Mesodermal cell (in vitro differentiated cells): ENCODE measurements at regions not wholly inside any gene's neighbourhood (a gene's known extent, or its start where the extent isn't known, plus 50 kb on each side); places are given as distances from the start of the nearest gene placed in this dataset.

Experiments used
- H3K27ac ChIP-seq: 2 replicates; pipeline ENCODE4 v1.7.0; 2013; ENCODE audit warnings: mild to moderate bottlenecking, low read depth, low read length, moderate library complexity; ENCODE audit not compliant: severe bottlenecking
- H3K36me3 ChIP-seq: 2 replicates; pipeline ENCODE4 v1.7.1; 2013; ENCODE audit warnings: mild to moderate bottlenecking, low read length, moderate library complexity; ENCODE audit not compliant: control insufficient read depth, insufficient read depth
- H3K4me1 ChIP-seq: one replicate; pipeline ENCODE4 v1.7.1; 2013; ENCODE audit warnings: mild to moderate bottlenecking, low read length; ENCODE audit not compliant: insufficient read depth, control insufficient read depth, poor library complexity, severe bottlenecking
- H3K4me3 ChIP-seq: 2 replicates; pipeline ENCODE4 v1.7.0; 2013; ENCODE audit warnings: low read length, control low read depth, mild to moderate bottlenecking; ENCODE audit not compliant: insufficient read depth, poor library complexity, severe bottlenecking; ENCODE audit errors: extremely low read depth
- H3K9me3 ChIP-seq: 2 replicates; pipeline ENCODE4 v1.7.1; 2013; ENCODE audit warnings: mild to moderate bottlenecking, low read length, moderate library complexity; ENCODE audit not compliant: control insufficient read depth
- WGBS, 2 experiments: methylation state at CpG; one replicate each; pipeline ENCODE4 v1.1.5; 2013; ENCODE audit warnings: missing lambda C conversion rate in 2 of 2; ENCODE audit not compliant: insufficient coverage in 2 of 2; 5-methylcytosine and 5-hydroxymethylcytosine counted together

DNA sequence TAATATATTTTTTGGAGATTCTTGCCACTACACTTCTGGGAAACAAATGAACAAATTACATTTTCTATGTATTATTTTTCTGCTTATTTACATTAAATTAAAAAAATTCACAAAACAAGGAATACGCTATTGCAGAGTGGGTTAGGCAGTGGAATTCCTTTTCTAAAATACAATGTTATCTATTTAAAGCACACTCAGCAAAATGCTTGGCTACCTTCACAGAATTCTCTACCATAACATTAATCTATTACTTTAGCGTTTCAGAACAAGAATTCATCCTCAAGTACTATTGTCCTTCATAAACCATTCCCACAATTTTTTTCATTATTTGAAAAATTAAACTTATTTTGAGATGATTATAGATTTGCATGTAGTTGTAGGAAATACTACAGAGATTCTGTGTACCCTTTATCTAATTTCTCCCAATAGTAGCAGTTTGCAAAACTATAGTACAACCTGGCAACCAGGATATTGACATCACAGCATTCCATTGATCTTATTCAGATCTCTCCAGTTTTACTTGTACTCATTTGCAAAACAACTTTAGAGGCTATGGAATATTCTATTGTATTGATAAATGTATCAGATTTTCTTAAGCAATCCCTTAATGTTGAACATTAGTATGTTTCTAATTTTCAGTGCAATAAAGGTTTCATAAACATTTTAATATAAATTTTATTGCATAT lies 120.9 kb downstream of the DLEU7 start:
- no peak overlapping the region for H3K4me3 ChIP-seq
- H3K4me1 ChIP-seq: no peaks in the 10 kb centered on the region
- H3K9me3 ChIP-seq: no peaks in the 10 kb centered on the region
- WGBS, 2 experiments: 100% methylated on average over 1 of the region's 2 CpGs; no CpG with 5 or more reads in 1 of the 2 experiments
- no peak overlapping the region for H3K27ac ChIP-seq
- H3K36me3 ChIP-seq: no peaks in the 10 kb centered on the region

DNA sequence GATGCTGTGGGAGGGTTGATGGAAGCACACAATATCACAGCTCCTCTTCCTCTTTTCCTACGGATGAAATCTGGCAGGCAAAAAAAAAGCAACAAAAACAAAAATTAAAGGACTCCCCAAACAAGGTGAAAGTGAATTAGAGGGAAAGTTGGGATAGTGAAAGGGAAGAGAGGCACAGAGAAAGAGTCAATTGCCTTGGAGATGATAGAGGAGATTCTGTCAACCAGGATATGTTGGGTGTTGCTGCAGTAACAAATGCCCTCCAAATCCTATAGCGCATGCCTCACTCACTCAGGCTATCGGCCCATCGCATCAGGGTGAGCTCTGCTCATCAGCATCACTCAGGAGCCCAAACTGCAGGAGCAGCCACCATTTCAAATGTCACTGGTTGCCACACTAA lies 119.1 kb downstream of the DLEU7 start:
- WGBS, 2 experiments: no CpG with 5 or more reads among the region's 4 CpGs

DNA sequence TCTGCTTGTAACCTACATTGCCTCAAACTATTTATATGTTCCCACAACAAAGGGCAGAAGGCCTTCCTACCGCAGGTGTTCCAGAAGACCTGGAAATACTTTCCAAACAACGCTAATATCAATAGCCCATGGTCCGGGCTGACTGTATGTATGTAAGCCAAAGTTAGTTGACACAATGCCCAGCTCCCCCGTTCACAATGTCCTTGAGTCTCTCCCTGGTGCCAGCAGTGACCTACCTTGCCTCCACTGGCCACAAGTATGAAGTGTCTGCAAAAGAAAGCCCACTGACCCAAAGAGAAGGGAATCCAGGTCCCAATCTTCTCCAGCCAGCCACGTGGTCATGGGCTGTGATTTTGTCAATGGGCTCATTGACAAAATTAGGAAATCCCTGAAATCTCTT lies 118.6 kb downstream of the DLEU7 start:
- H3K4me1 ChIP-seq: no peaks in the 10 kb centered on the region
- no peaks in the 10 kb centered on the region for H3K9me3 ChIP-seq
- no peak overlapping the region for H3K4me3 ChIP-seq
- WGBS, 2 experiments: 87 to 98% methylated on average over 4 of the region's 5 CpGs
- H3K36me3 ChIP-seq: no peaks in the 10 kb centered on the region
- H3K27ac ChIP-seq: no peak overlapping the region

More for the DNA sequence above, 119.1 kb downstream of the DLEU7 start:
- H3K9me3 ChIP-seq: no peaks in the 10 kb centered on the region
- H3K4me3 ChIP-seq: no peak overlapping the region
- no peaks in the 10 kb centered on the region for H3K4me1 ChIP-seq
- no peak overlapping the region for H3K27ac ChIP-seq
- H3K36me3 ChIP-seq: no peaks in the 10 kb centered on the region

DNA sequence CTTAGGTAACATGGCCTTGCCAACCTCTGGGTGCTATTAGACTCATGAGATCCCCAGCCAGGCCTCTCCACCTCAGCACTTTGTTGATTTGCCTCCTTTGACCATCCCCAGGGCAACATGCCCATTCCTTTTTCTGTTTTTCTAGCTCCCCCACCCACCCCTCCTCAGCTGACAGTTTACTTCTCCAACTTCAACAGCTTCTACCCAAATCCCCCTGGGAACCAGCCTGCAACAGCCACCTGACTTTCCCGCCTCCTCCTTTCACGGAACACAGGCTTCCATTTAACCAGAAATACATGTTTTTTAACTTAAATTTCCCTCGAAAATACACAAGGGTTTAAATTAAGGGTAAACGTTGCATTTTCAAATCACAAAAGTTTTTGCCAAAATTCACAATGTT lies 117.3 kb downstream of the DLEU7 start:
- Histone ChIP-seq H3K4me1 (no peaks in the 10 kb centered on the region), H3K4me3 (no peak overlapping the region), H3K36me3 (no peaks in the 10 kb centered on the region), H3K9me3 (peaks cover 9% of the 10 kb centered on the region), H3K27ac (no peak overlapping the region)
- no CpG with 5 or more reads among the region's 4 CpGs for WGBS, 2 experiments

DNA sequence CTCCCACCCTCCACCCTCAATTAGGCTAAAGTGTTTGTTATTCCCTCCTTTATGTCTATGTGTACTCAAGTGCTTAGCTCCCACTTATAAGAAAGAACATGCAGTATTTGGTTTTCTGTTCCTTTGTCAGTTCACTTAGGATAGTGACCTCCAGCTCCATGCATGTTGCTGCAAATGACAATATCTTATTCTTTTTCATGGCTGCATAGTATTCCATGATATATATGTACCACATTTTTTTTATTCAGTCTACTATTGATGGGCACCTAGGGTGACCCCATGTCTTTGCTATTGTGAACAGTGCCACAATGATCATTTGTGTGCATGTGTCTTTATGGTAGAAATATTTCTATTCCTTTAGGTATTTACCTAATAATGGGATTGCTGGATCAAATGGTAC lies 114.3 kb downstream of the DLEU7 start:
- no peak overlapping the region for H3K4me3 ChIP-seq
- H3K36me3 ChIP-seq: no peaks in the 10 kb centered on the region
- H3K4me1 ChIP-seq: no peaks in the 10 kb centered on the region
- H3K27ac ChIP-seq: no peak overlapping the region
- peaks cover 12% of the 10 kb centered on the region for H3K9me3 ChIP-seq

DNA sequence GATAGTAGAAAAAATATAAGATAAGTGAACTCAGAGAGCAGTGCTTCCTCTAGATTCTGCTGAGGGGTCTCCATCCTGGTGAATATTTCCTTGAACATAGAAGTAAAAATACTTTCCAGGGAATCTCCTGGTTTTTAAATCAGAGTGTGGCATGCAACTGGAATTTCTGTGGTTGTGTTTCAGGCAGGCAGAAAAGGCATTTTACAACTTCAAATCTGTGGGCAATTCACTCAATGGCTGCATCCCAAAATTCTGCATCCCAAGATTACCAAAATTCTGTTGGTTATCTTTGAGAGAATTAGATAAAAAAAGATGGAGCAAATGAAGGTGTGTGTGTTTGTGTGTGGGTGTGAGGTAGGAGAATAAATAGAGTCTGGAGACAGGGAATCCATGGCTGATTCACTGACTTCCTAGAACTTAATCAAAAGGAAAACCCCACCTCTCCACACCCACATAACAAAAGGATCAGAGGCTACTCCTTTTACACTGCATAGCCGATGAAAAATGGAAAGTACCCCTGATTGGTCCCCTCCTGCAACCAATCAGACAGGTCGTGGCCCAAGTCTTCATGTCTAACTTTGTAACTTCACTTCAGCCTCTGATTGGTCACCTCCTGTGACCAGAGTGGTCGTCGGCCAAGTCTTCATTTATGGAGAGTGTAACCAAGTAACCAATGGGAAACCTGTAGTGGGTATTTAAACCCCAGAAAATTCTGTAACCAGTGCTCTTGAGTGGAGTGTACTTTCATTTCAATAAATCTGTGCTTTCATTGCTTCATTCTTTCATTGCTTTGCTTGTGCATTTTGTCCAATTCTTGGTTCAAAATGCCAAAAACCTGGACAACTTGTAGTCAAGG lies 112.8 kb downstream of the DLEU7 start:
- Histone ChIP-seq H3K9me3 (peaks cover 12% of the 10 kb centered on the region), H3K27ac (no peak overlapping the region), H3K4me1 (no peaks in the 10 kb centered on the region), H3K4me3 (no peak overlapping the region), H3K36me3 (no peaks in the 10 kb centered on the region)
- WGBS, 2 experiments: 93 to 94% methylated on average over 2 of the region's 4 CpGs

DNA sequence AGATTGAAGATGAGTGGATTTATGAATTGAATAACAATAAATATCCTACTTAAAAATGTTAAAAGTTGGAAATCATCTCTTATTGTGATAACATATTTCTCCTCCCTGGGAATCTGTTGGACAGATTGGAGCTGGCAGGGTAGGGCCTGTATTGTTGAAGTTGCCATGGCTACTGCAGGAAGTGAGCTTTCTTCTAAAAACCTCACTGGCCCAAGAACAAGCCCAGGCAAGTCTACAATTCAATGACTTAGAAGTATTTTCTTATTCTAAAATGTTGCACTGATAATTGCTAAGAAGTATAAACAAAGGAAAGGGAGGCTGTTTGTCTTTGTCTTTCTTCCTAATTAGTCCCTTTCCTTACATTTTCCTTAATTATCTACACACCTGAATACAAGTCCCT lies 112.1 kb downstream of the DLEU7 start:
- Histone ChIP-seq H3K9me3 (peaks cover 12% of the 10 kb centered on the region), H3K4me3 (no peak overlapping the region), H3K36me3 (no peaks in the 10 kb centered on the region), H3K27ac (no peak overlapping the region), H3K4me1 (no peaks in the 10 kb centered on the region)

DNA sequence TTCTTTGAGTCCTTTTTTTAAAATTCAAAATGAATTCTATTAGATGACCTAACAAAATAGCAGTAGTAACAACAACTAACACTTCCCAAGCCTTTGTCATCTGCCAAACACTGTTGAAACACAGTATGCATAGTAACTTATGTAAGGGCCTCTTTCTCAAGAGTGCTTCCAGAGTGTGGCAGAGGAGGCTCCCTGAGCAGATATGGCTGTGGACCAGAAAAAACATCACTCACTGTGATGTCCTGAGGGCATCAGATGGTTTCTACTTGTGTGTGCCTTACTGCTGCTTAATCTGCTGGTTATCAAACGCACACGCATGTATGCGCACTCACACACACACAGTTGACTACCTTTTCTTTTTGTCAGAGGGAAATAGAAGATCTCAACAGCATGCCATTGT lies 110.8 kb downstream of the DLEU7 start:
- Histone ChIP-seq H3K4me3 (no peak overlapping the region), H3K4me1 (no peaks in the 10 kb centered on the region), H3K9me3 (peaks cover 12% of the 10 kb centered on the region), H3K36me3 (no peaks in the 10 kb centered on the region), H3K27ac (no peak overlapping the region)
- 69 to 89% methylated on average over 3 of the region's 3 CpGs for WGBS, 2 experiments

DNA sequence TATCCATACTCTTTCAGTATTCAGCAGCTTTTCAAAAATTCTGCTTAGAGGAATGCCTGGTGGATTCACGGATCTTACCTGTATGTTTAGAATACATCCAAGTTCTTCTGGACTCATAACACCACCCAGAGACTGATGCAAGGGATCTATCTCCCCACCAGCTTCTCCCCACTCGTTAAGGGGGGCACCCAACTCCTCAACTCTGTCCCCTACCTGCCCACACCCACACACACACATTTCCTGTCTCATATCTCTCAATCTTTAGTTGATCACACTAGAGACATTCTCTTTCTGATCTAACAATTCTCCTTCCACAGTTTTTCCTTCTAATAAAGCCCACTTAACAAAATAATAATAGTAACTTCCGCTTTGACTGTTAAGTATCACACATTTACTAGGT lies 110.1 kb downstream of the DLEU7 start:
- peaks cover 12% of the 10 kb centered on the region for H3K9me3 ChIP-seq

DNA sequence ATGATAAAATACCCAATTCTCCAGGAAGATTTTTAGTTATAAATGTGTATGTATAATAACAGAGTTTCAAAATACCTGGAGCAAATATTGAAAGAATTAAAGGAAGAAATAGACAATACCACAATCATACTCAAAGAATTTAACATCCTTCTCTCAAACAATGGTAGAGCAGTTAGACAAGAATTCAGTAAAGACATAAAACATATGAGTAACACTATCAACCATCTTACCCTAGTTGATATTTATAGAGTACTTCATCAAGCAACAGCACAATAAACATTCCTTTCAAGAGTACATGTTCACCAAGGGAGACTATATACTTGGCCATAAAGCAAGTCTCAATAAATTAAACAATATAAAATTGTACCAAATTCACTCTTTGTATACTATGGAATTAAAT lies 108.4 kb downstream of the DLEU7 start:
- Histone ChIP-seq H3K4me3 (no peak overlapping the region), H3K4me1 (no peaks in the 10 kb centered on the region), H3K36me3 (no peaks in the 10 kb centered on the region), H3K9me3 (peaks cover 12% of the 10 kb centered on the region), H3K27ac (no peak overlapping the region)

More for the DNA sequence above, 110.1 kb downstream of the DLEU7 start:
- H3K4me1 ChIP-seq: no peaks in the 10 kb centered on the region
- no peaks in the 10 kb centered on the region for H3K36me3 ChIP-seq
- WGBS, 2 experiments: 87 to 92% methylated on average over 2 to 3 of the region's 3 CpGs
- H3K27ac ChIP-seq: no peak overlapping the region
- H3K4me3 ChIP-seq: no peak overlapping the region

DNA sequence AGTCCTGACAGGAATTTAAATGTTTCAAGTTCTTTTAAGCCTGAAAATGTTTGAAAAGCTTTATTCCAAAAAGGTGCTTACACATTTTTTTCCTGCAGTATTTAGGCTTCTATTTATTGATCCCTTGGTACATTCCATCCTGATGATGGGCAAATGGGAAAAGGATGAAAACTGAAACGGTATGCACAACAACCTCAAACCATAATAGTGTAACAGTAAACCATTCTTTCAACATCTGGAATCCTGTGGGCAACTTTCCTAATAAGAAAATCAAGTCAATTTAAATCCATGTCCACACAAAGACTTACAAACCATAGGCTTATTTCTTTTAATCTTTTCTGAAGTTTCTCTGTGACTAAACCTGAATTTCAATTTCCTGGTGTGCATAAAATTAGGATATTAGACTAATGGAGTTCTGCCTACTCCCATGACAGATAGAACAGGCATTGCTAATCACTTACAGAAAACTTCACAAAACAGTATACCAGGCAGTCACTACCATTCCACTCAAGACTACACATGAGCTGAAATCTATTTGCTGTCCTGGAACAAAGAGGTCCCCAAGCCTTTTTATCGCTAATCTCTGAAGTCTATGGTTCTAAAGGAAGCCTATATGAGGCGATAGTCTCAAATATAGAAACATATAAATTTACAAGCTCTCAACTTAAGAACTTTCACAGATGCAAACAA lies 103.3 kb downstream of the DLEU7 start:
- WGBS, 2 experiments: 40% methylated on average over 1 of the region's 3 CpGs; no CpG with 5 or more reads in 1 of the 2 experiments
- Histone ChIP-seq H3K36me3 (no peaks in the 10 kb centered on the region), H3K4me3 (no peak overlapping the region), H3K4me1 (no peaks in the 10 kb centered on the region), H3K27ac (no peak overlapping the region), H3K9me3 (no peaks in the 10 kb centered on the region)
